LNCAP (cell line): ENCODE measurements at regions not wholly inside any gene's neighbourhood (a gene's known extent, or its start where the extent isn't known, plus 50 kb on each side); places are given as distances from the start of the nearest gene placed in this dataset.

Source experiments
- TF ChIP-seq, protein P1 (sequence below): fragments of 450-650 bp; IDR thresholded peaks from 2 replicates; pipeline ENCODE4 v1.5.1; 2017; ENCODE audit warnings: mild to moderate bottlenecking

DNA sequence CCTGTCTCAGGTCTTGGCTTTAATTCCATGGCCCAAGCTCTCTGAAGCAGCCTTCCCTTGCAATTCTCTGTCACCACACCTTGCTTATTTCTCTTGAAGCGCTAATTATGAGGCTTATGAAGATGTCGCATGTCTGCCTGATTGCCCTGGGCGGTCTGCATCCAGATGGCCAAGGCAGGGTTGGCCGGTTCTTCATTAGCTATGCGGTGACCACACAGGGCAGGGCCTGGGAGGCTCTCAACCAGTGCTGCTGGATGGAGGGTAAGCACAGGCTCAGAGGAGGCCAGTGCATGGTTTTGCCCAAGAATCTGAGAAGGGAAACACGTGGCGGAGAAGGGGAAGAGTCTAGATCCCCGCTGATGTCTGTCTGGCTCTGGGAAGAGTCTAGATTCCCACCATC, 528.7 kb downstream of the CDH26 start:
- TF ChIP-seq, protein P1, sequence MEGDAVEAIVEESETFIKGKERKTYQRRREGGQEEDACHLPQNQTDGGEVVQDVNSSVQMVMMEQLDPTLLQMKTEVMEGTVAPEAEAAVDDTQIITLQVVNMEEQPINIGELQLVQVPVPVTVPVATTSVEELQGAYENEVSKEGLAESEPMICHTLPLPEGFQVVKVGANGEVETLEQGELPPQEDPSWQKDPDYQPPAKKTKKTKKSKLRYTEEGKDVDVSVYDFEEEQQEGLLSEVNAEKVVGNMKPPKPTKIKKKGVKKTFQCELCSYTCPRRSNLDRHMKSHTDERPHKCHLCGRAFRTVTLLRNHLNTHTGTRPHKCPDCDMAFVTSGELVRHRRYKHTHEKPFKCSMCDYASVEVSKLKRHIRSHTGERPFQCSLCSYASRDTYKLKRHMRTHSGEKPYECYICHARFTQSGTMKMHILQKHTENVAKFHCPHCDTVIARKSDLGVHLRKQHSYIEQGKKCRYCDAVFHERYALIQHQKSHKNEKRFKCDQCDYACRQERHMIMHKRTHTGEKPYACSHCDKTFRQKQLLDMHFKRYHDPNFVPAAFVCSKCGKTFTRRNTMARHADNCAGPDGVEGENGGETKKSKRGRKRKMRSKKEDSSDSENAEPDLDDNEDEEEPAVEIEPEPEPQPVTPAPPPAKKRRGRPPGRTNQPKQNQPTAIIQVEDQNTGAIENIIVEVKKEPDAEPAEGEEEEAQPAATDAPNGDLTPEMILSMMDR = no peak

DNA sequence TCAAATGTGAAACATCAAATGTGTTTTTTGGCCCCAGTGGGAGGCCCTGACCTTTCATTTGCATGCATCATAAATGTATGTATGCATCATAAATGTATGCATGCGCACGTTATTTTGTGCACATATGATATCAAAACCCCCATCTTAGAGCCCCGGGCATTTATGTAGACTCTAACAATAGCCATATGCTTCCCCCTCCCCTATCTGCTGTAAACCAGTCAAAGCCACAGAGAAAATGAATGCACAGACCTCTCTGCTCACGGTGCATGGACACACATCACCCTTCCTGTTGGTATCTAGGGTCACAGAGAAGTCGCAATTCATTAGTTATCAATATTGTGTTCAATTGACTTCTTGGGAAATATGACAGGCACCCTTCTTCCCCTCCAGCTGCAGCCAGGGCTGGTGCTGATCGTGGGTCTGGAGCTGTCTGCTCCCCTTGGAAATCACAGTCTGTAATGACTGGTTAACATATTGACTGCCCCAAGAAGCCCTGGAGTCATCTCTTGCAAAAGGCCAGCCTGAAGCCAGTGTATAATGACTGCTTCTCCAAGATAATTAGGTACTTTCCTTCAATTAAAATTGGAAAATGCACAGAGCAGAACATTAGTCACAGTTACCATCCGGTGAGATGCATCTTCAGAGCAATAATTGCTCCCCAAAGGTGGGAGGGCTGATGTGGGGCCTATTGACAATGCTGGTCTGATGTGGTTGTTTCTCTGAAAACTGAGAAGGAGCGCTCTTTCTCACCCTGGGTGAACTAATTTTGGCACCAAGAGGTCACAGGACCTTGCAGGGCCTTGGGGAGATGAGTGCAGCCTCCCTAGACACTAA, 532.2 kb downstream of the CDH26 start:
- TF ChIP-seq, protein P1 = no peak

DNA sequence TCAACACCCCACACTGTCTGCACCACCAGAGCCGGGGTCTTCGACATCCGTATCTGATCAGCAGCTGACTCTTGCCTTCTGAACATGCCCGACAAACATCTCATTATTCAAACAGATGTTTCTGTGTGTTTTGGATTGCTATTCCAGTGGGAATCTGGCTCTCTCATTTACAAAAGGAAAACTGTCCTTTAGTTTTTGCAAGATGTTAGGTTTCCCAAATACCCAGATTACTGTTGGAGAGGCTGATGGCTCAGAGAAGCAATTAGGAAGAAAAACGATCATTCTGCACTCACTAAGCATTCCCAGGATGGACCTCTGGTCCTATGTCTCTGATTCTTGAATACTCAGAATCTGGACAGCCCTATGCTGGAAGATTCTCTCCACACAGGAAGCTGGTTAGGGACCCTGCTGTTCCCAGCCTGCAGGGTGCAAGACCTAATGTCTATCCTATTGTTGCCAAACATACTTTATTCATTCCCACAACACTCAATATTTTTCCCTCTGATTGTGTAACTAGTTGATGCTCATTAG, 532.9 kb downstream of the CDH26 start:
- TF ChIP-seq, protein P1 = no peak

DNA sequence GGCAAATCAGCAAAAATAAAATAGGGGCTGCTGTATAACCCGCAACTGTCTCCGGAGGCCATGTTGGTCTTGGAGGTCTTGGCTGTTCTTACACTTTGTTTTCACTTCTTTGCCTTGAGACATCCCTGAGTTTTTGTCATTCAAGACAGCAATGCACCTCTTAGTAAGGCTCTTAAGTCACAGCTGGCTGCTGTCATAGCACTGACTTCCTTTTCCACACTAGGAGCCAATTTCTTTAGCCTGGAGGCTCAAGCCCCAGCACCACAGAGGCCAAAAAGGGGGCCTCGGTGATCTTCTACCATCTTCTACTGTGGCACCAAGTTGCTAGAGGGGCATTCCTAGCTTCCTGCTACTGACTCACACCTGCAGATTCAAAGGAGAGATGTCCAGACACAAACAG, 536.3 kb downstream of the CDH26 start:
- TF ChIP-seq, protein P1 = no peak

DNA sequence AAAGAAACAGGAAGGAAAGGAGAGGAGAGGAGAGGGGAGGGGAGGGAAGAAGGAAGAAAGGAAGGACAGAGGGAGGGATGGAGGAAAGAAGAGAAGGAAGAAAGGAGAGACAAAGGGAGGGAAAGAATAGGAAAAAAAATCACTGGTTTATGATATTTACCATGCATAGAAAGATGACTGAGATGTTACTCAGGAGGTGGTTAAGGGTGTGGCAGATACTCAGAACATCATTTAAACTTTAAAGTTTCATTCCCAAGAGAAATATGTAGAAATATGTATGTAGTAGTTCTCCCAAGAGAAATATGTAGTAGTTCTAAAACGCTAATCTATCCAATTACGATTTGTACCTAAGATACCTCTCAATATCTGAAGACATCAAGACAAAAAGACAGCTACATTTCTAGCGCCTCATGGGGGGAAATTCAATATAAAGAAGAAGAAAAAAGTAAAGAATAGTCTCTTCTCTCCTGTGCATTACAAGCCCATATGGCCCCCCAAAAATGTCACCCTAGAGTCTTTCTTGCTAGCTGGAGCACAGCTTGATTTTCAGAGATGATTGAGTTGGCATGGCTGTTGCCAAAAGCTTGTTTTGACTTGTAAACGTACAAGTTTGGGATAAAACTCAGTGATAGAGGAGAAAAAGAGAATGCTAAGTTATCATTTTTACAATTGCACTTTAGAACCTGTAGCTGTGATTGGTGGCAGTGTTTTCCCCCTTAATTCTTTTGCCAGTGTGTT, 539.2 kb downstream of the CDH26 start:
- TF ChIP-seq, protein P1 = no peak

DNA sequence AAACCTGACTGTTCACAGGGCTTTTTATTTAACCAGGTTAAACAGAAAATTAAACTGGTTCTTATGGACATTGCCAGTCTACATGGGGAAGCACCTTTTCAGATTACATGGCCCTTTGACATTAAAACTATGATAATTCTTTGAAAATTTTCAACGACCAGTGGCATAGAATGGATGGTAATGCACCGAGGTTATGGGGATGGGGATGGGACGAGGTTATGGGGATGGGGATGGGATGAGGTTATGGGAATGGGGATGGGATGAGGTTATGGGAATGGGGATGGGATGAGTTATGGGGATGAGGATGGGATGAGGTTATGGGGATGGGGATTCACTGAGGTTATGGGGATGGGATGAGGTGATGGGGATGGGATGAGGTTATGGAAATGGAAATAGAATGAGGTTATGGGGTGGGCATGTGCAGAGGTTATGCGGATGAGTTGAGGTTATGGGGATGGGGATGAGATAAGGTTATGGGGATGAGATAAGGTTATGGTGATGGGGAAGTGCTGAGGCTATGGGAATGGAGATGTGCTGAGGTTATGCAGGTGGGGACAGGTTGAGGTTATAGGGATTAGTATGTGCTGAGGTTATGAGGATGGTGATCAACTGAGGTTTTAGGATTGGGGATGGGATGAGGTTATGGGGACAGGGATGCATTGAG, 541.9 kb downstream of the CDH26 start:
- TF ChIP-seq, protein P1 = no peak

DNA sequence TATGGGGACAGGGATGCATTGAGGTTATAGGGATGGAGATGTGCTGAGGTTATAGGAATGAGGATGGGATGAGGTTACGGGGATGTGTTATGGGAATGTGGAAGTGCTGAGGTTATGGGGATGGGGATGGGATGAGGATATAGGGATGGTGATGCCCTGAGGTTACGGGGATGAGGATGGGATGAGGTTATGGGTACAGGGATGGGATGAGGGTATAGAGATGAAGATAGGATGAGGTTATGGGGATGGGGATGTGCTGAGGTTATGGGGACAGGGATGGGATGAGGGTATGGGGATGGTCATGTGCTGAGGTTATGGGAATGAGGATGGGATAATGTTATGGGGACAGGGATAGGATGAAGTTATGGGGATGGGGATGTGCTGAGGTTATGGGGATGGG, 542.8 kb downstream of the CDH26 start:
- TF ChIP-seq, protein P1 = no peak
